H9 (cell line): ENCODE measurements at regions not wholly inside any gene's neighbourhood (a gene's known extent, or its start where the extent isn't known, plus 50 kb on each side); places are given as distances from the start of the nearest gene placed in this dataset.

Experiments used
- DNase-seq: peaks from one replicate; pipeline ENCODE4 v3.0.0-alpha.2; 2017
- H2AFZ ChIP-seq: one replicate; pipeline ENCODE4 v1.6.1; 2013; ENCODE audit warnings: mild to moderate bottlenecking, low read length, control low read depth, moderate library complexity
- H2AK5ac ChIP-seq: 2 replicates; pipeline ENCODE4 v1.6.1; 2013; ENCODE audit warnings: low read length, control low read depth, mixed read lengths; ENCODE audit not compliant: insufficient read length
- H2BK120ac ChIP-seq: one replicate; pipeline ENCODE4 v1.6.1; 2013; ENCODE audit warnings: low read depth, mild to moderate bottlenecking, low read length, control low read depth, inconsistent platforms; ENCODE audit not compliant: poor library complexity, severe bottlenecking
- H2BK12ac ChIP-seq: 2 replicates; pipeline ENCODE4 v1.6.1; 2013; ENCODE audit warnings: low read length, control low read depth, mixed read lengths, low read depth; ENCODE audit not compliant: insufficient read length
- H2BK15ac ChIP-seq: 2 replicates; pipeline ENCODE4 v1.6.1; 2013; ENCODE audit warnings: low read depth, low read length, control low read depth
- H2BK20ac ChIP-seq: one replicate; pipeline ENCODE4 v1.6.1; 2013; ENCODE audit warnings: low read depth, mild to moderate bottlenecking, low read length, control low read depth, inconsistent platforms; ENCODE audit not compliant: poor library complexity, severe bottlenecking
- H2BK5ac ChIP-seq: 2 replicates; pipeline ENCODE4 v1.6.1; 2013; ENCODE audit warnings: low read length, control low read depth, mixed read lengths; ENCODE audit not compliant: insufficient read length
- H3K14ac ChIP-seq: 2 replicates; pipeline ENCODE4 v1.6.1; 2013; ENCODE audit warnings: low read length, control low read depth; ENCODE audit not compliant: insufficient read depth
- H3K18ac ChIP-seq: 2 replicates; pipeline ENCODE4 v1.6.1; 2013; ENCODE audit warnings: low read depth, mild to moderate bottlenecking, mixed read lengths, low read length, control low read depth; ENCODE audit not compliant: insufficient read length
- H3K23ac ChIP-seq: 2 replicates; pipeline ENCODE4 v1.6.1; 2013; ENCODE audit warnings: low read length, control low read depth, mixed read lengths, low read depth; ENCODE audit not compliant: insufficient read length
- H3K23me2 ChIP-seq: 2 replicates; pipeline ENCODE4 v1.6.1; 2013; ENCODE audit warnings: low read depth, mild to moderate bottlenecking, mixed read lengths, low read length, control low read depth; ENCODE audit not compliant: insufficient read length, poor library complexity, severe bottlenecking
- H3K27ac ChIP-seq: 2 replicates; pipeline ENCODE4 v1.5.1; 2013; ENCODE audit warnings: low read length, control low read depth, mixed read lengths, low read depth; ENCODE audit not compliant: insufficient read length
- H3K27me3 ChIP-seq: 2 replicates; pipeline ENCODE4 v1.6.1; 2013; ENCODE audit warnings: low read length, control low read depth, inconsistent platforms; ENCODE audit not compliant: insufficient read depth
- H3K4ac ChIP-seq: 2 replicates; pipeline ENCODE4 v1.6.1; 2013; ENCODE audit warnings: low read depth, mild to moderate bottlenecking, control low read depth, inconsistent platforms, low read length, moderate library complexity
- H3K4me1 ChIP-seq: 2 replicates; pipeline ENCODE4 v1.6.1; 2013; ENCODE audit warnings: low read length, control low read depth, inconsistent platforms; ENCODE audit not compliant: insufficient read depth
- H3K4me2 ChIP-seq: 2 replicates; pipeline ENCODE4 v1.6.1; 2013; ENCODE audit warnings: low read length, control low read depth, mixed read lengths; ENCODE audit not compliant: insufficient read length, insufficient read depth
- H3K56ac ChIP-seq: 2 replicates; pipeline ENCODE4 v1.6.1; 2013; ENCODE audit warnings: low read depth, mild to moderate bottlenecking, mixed read lengths, low read length, control low read depth; ENCODE audit not compliant: insufficient read length
- H3K79me1 ChIP-seq: 2 replicates; pipeline ENCODE4 v1.6.1; 2013; ENCODE audit warnings: low read depth, mild to moderate bottlenecking, moderate library complexity, low read length, control low read depth, inconsistent platforms; ENCODE audit not compliant: insufficient read depth, poor library complexity, severe bottlenecking
- H3K79me2 ChIP-seq: 2 replicates; pipeline ENCODE4 v1.6.1; 2013; ENCODE audit warnings: low read length, control low read depth, inconsistent platforms; ENCODE audit not compliant: insufficient read depth
- H3K9ac ChIP-seq: 2 replicates; pipeline ENCODE4 v1.6.1; 2013; ENCODE audit warnings: low read length, control low read depth, mixed read lengths; ENCODE audit not compliant: insufficient read length; ENCODE audit errors: extremely low read depth
- H3K9me3 ChIP-seq: one replicate; pipeline ENCODE4 v1.6.1; 2013; ENCODE audit warnings: low read depth, low read length, inconsistent platforms; ENCODE audit not compliant: control insufficient read depth
- H3T11ph ChIP-seq: one replicate; pipeline ENCODE4 v1.6.1; 2013; ENCODE audit warnings: mild to moderate bottlenecking, low read length, control low read depth, inconsistent platforms
- H4K20me1 ChIP-seq: one replicate; pipeline ENCODE4 v1.6.1; 2013; ENCODE audit not compliant: control insufficient read depth, insufficient read length, insufficient read depth
- H4K5ac ChIP-seq: 2 replicates; pipeline ENCODE4 v1.6.1; 2013; ENCODE audit warnings: low read depth, mild to moderate bottlenecking, mixed read lengths, low read length, control low read depth; ENCODE audit not compliant: insufficient read length
- H4K8ac ChIP-seq: replicated peaks from 2 replicates; pipeline ENCODE4 v1.6.1; 2013; ENCODE audit warnings: low read length, control low read depth, mixed read lengths, low read depth; ENCODE audit not compliant: insufficient read length
- H4K91ac ChIP-seq: 2 replicates; pipeline ENCODE4 v1.6.1; 2013; ENCODE audit warnings: low read depth, mild to moderate bottlenecking, moderate library complexity, mixed read lengths, low read length, control low read depth; ENCODE audit not compliant: insufficient read length
- H3K27ac Mint-ChIP-seq, 3 experiments: 2 replicates in 2 of 3; 3 replicates in 1 of 3; pipeline ENCODE4 v1.8.0; 2020 to 2021; ENCODE audit warnings: mixed read lengths in 3 of 3, mild to moderate bottlenecking in 1 of 3, moderate library complexity in 1 of 3
- H3K27me3 Mint-ChIP-seq: 2 replicates; pipeline ENCODE4 v1.8.0; 2021; ENCODE audit warnings: low read depth, mild to moderate bottlenecking, moderate library complexity, mixed read lengths
- H3K36me3 Mint-ChIP-seq, 3 experiments: 2 replicates in 2 of 3; 3 replicates in 1 of 3; pipeline ENCODE4 v1.8.0; 2020 to 2021; ENCODE audit warnings: low read depth in 3 of 3, mixed read lengths in 3 of 3; ENCODE audit not compliant: insufficient read depth in 1 of 3
- H3K4me1 Mint-ChIP-seq, 2 experiments: 2 replicates each; pipeline ENCODE4 v1.8.0; 2020; ENCODE audit warnings: mixed read lengths in 2 of 2
- H3K4me3 Mint-ChIP-seq, 2 experiments: 2 replicates in 1 of 2; 3 replicates in 1 of 2; pipeline ENCODE4 v1.8.0; 2020 to 2021; ENCODE audit warnings: mild to moderate bottlenecking in 2 of 2, mixed read lengths in 2 of 2, moderate library complexity in 1 of 2
- H3K9me3 Mint-ChIP-seq, 2 experiments: 2 replicates in 1 of 2; 3 replicates in 1 of 2; pipeline ENCODE4 v1.8.0; 2020; ENCODE audit warnings: mild to moderate bottlenecking in 2 of 2, mixed read lengths in 2 of 2, moderate library complexity in 1 of 2
- WGBS: extraction: QIAGEN DNeasy Blood & Tissue Kit; methylation state at CpG from one replicate; pipeline ENCODE4 v1.1.7; 2013; ENCODE audit warnings: missing lambda C conversion rate, low lambda C conversion rate, mixed read lengths; ENCODE audit not compliant: insufficient read length; ENCODE audit errors: extremely low coverage; 5-methylcytosine and 5-hydroxymethylcytosine counted together
- TF ChIP-seq, protein P1 (sequence below): fragments of 200-600 bp; sonication (generic); conservative IDR thresholded peaks from 3 replicates; pipeline ENCODE4 v1.8.0; 2021; ENCODE audit warnings: antibody characterized with exemption, mild to moderate bottlenecking

DNA sequence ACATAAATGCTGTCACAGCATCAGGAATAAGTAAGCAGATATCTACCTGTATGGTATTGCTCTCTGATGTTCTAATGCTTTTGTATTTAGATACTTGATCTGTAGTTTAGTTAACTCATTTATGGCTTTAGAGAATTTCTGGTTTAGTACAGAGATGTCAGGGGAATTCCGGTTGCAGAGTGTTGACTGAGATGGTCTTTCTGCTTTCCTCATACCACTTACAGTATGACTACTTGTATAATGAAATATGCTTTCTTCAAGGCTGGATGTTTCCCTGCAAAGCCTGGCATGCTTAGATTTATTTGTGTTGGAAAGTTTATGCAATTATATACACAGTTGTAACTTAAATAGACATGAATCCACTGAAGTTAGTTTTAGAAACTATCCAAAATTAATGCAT is 278.4 kb downstream of the CDH26 start:
- no peaks in the 10 kb centered on the region; the same call in 1 of the 2 replicates for H3K4me1 ChIP-seq
- H2AFZ ChIP-seq, result no peak overlapping the region
- H3K27me3 Mint-ChIP-seq, result peaks cover 13% of the 10 kb centered on the region
- H3K27me3 ChIP-seq, result no peaks in the 10 kb centered on the region; the same call in 1 of the 2 replicates
- no peaks in the 10 kb centered on the region for H3K79me1 ChIP-seq
- H2BK5ac ChIP-seq, result no peak overlapping the region
- no peak for DNase-seq
- H3K4me1 Mint-ChIP-seq, result peaks cover 0 to 9% of the 10 kb centered on the region in 2 experiments; a peak in 1 of 4 replicates
- no peak overlapping the region for H3K56ac ChIP-seq
- H2BK12ac ChIP-seq, result no peak overlapping the region
- no peak overlapping the region for H3K27ac Mint-ChIP-seq
- no peak overlapping the region for H4K91ac ChIP-seq
- H3K23me2 ChIP-seq, result no peaks in the 10 kb centered on the region
- no peak overlapping the region for H3K4me3 Mint-ChIP-seq
- no peaks in the 10 kb centered on the region for H3K9me3 ChIP-seq
- H3K23ac ChIP-seq, result no peak overlapping the region
- H3K36me3 Mint-ChIP-seq, result no peaks in the 10 kb centered on the region
- no peak overlapping the region for H3K18ac ChIP-seq
- no peaks in the 10 kb centered on the region for H4K20me1 ChIP-seq
- H2BK20ac ChIP-seq, result no peak overlapping the region
- no peak overlapping the region for H4K8ac ChIP-seq
- no peak overlapping the region for H2BK15ac ChIP-seq
- no peaks in the 10 kb centered on the region; a peak in 1 of 5 replicates for H3K9me3 Mint-ChIP-seq
- TF ChIP-seq, protein P1, sequence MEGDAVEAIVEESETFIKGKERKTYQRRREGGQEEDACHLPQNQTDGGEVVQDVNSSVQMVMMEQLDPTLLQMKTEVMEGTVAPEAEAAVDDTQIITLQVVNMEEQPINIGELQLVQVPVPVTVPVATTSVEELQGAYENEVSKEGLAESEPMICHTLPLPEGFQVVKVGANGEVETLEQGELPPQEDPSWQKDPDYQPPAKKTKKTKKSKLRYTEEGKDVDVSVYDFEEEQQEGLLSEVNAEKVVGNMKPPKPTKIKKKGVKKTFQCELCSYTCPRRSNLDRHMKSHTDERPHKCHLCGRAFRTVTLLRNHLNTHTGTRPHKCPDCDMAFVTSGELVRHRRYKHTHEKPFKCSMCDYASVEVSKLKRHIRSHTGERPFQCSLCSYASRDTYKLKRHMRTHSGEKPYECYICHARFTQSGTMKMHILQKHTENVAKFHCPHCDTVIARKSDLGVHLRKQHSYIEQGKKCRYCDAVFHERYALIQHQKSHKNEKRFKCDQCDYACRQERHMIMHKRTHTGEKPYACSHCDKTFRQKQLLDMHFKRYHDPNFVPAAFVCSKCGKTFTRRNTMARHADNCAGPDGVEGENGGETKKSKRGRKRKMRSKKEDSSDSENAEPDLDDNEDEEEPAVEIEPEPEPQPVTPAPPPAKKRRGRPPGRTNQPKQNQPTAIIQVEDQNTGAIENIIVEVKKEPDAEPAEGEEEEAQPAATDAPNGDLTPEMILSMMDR, result no peak
- no CpG with 5 or more reads among the region's 1 CpG for WGBS
- H3K9ac ChIP-seq, result no peak overlapping the region
- H4K5ac ChIP-seq, result no peak overlapping the region
- H2BK120ac ChIP-seq, result no peak overlapping the region
- no peak overlapping the region for H3K4me2 ChIP-seq
- no peaks in the 10 kb centered on the region for H3K79me2 ChIP-seq
- H3K27ac ChIP-seq, result no peak overlapping the region
- no peak overlapping the region for H3K4ac ChIP-seq
- no peak overlapping the region for H3T11ph ChIP-seq
- no peak overlapping the region for H2AK5ac ChIP-seq
- H3K14ac ChIP-seq, result no peak overlapping the region
